ENCODE measurements at regions not wholly inside any gene's neighbourhood (a gene's known extent, or its start where the extent isn't known, plus 50 kb on each side); places are given as distances from the start of the nearest gene placed in this dataset.

DNA sequence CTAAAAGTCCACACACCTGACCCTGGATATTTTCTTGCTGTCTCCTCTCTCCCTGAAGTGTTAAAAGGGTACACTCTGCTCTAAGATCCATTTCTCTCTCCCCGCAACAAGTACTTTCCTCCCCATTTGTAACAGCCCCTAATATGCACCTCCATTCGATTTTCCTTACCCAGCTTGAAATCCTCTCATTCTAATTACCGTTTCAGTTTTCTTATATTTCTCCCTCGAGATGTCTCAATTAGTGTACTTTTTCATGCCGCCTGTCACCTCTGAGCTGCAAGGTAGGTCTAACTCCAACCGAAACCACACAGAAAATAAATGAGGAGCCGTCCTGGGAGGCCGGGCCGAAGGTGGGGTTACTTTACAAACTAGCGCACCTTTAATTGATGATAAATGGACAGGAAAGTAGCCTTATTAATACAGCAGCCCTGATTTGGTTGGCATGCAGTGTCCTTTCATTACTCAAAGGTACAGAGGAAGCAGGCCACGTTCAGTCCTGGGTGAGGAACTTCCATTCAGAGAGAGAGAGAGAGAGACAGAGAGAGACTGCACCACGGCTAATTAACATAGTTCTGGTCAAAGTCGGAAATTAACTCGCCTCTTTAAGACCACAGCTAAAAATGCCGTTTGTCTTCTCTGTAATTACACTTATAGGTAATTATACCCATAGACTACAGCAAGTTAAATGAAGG lies 319.9 kb downstream of the ARRDC4 start:
- H2AFZ ChIP-seq, result no peak overlapping the region
- no peaks in the 10 kb centered on the region for H3K4me1 ChIP-seq (replicated peaks; ENCODE audit: insufficient read depth)
- no peaks in the 10 kb centered on the region for H4K20me1 ChIP-seq (ENCODE audit: insufficient read depth)
- H3K4me2 ChIP-seq, result no peak overlapping the region
- H3K36me3 ChIP-seq (ENCODE audit: low read depth), result no peaks in the 10 kb centered on the region
- no peak overlapping the region for H3K27ac ChIP-seq
- ChIA-PET CTCF (no interaction called here), POLR2A (ENCODE audit: unreplicated experiment) (no interaction called here)
- H3K9me2 ChIP-seq (ENCODE audit: insufficient read depth), result no peaks in the 10 kb centered on the region
- no peak for TF ChIP-seq EZH2 (IDR thresholded peaks at IDR 0.05; ENCODE audit: low read depth)
- TF ChIP-seq, protein P1, sequence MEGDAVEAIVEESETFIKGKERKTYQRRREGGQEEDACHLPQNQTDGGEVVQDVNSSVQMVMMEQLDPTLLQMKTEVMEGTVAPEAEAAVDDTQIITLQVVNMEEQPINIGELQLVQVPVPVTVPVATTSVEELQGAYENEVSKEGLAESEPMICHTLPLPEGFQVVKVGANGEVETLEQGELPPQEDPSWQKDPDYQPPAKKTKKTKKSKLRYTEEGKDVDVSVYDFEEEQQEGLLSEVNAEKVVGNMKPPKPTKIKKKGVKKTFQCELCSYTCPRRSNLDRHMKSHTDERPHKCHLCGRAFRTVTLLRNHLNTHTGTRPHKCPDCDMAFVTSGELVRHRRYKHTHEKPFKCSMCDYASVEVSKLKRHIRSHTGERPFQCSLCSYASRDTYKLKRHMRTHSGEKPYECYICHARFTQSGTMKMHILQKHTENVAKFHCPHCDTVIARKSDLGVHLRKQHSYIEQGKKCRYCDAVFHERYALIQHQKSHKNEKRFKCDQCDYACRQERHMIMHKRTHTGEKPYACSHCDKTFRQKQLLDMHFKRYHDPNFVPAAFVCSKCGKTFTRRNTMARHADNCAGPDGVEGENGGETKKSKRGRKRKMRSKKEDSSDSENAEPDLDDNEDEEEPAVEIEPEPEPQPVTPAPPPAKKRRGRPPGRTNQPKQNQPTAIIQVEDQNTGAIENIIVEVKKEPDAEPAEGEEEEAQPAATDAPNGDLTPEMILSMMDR (conservative IDR thresholded peaks at IDR 0.05), result no peak
- no peak overlapping the region for H3K4me3 ChIP-seq
- H3F3A ChIP-seq (ENCODE audit: insufficient read depth, low read depth), result no peaks in the 10 kb centered on the region
- peaks cover 66% of the 10 kb centered on the region for H3K27me3 ChIP-seq (ENCODE audit: insufficient read depth, low read depth)
- H3K9me3 ChIP-seq (ENCODE audit: insufficient read depth, low read depth), result no peaks in the 10 kb centered on the region
- no TSS peak for BruUV-seq (replicated peaks)
- H3K79me2 ChIP-seq (ENCODE audit: low read depth), result no peaks in the 10 kb centered on the region
- intact Hi-C loops (cut with micrococcal nuclease; ENCODE audit: unreplicated experiment), result no loop called here
- no peak for DNase-seq

GRCh38 chr15:98281130-98281529 lies 320.6 kb downstream of the ARRDC4 start:
- no TSS peak for BruUV-seq (replicated peaks)
- no peaks in the 10 kb centered on the region for H3K36me3 ChIP-seq (ENCODE audit: low read depth)
- ChIA-PET CTCF (no interaction called here), POLR2A (ENCODE audit: unreplicated experiment) (no interaction called here)
- no peaks in the 10 kb centered on the region for H3K79me2 ChIP-seq (ENCODE audit: low read depth)
- H3K9me2 ChIP-seq (ENCODE audit: insufficient read depth), result no peaks in the 10 kb centered on the region
- no peaks in the 10 kb centered on the region for H3K9me3 ChIP-seq (ENCODE audit: insufficient read depth, low read depth)
- peaks cover 70% of the 10 kb centered on the region for H3K27me3 ChIP-seq (ENCODE audit: insufficient read depth, low read depth)
- H3K27ac ChIP-seq, result no peak overlapping the region
- H3K4me1 ChIP-seq (replicated peaks; ENCODE audit: insufficient read depth), result no peaks in the 10 kb centered on the region
- H3F3A ChIP-seq (ENCODE audit: insufficient read depth, low read depth), result no peaks in the 10 kb centered on the region
- intact Hi-C loops (cut with micrococcal nuclease; ENCODE audit: unreplicated experiment), result no loop called here
- no peak for TF ChIP-seq EZH2 (IDR thresholded peaks at IDR 0.05; ENCODE audit: low read depth)
- no peak overlapping the region for H3K4me2 ChIP-seq
- no peak for DNase-seq
- H3K4me3 ChIP-seq, result no peak overlapping the region
- no peak overlapping the region for H2AFZ ChIP-seq
- H4K20me1 ChIP-seq (ENCODE audit: insufficient read depth), result no peaks in the 10 kb centered on the region

- Histone ChIP-seq H3K36me3 (ENCODE audit: low read depth) (no peaks in the 10 kb centered on the region), H3K4me3 (no peak overlapping the region), H3K9me2 (ENCODE audit: insufficient read depth) (no peaks in the 10 kb centered on the region), H3K9me3 (ENCODE audit: insufficient read depth, low read depth) (no peaks in the 10 kb centered on the region), H3F3A (ENCODE audit: insufficient read depth, low read depth) (no peaks in the 10 kb centered on the region), H3K27ac (no peak overlapping the region), H3K4me1 (replicated peaks; ENCODE audit: insufficient read depth) (no peaks in the 10 kb centered on the region), H3K27me3 (ENCODE audit: insufficient read depth, low read depth) (peaks cover 76% of the 10 kb centered on the region), H2AFZ (no peak overlapping the region), H3K79me2 (ENCODE audit: low read depth) (no peaks in the 10 kb centered on the region), H4K20me1 (ENCODE audit: insufficient read depth) (no peaks in the 10 kb centered on the region), H3K4me2 (no peak overlapping the region)
- CTCF ChIA-PET, result no interaction called here
- DNase-seq, result no peak
- intact Hi-C loops (cut with micrococcal nuclease; ENCODE audit: unreplicated experiment), result no loop called here
- no TSS peak for BruUV-seq (replicated peaks)
- no peak for TF ChIP-seq EZH2 (IDR thresholded peaks at IDR 0.05; ENCODE audit: low read depth)
- TF ChIP-seq, protein P1 (conservative IDR thresholded peaks at IDR 0.05), result no peak
- POLR2A ChIA-PET (ENCODE audit: unreplicated experiment), result no interaction called here
Observed at GRCh38 chr15:98282656-98283332, 322.3 kb downstream of the ARRDC4 start.
